MCF 10A (cell line): ENCODE measurements at regions not wholly inside any gene's neighbourhood (a gene's known extent, or its start where the extent isn't known, plus 50 kb on each side); places are given as distances from the start of the nearest gene placed in this dataset.

Experiments used
- BruUV-seq: library from RNA; stranded (reverse); fragments of 400-500 nt; replicated peaks from 2 replicates; lab custom pipeline; 2021; lab: Mats Ljungman, UMichigan
- CTCF ChIA-PET: fragments of 300-600 bp; sonication (Branson Sonifier 250); formaldehyde crosslinking; extraction: SDS; loops from one replicate; lab custom pipeline; 2021; ENCODE audit warnings: antibody characterized with exemption, inconsistent platforms; lab: Yijun Ruan, JAX
- POLR2A ChIA-PET: fragments of 300-600, 350-650 bp; sonication (Branson Sonifier 250); formaldehyde crosslinking; extraction: SDS; loops from one replicate; lab custom pipeline; 2020; ENCODE audit warnings: antibody characterized with exemption, inconsistent platforms; lab: Yijun Ruan, JAX
- DNase-seq: peaks from one replicate; pipeline ENCODE4 v3.0.0-alpha.2; 2018; ENCODE audit not compliant: unreplicated experiment
- H3K27ac Mint-ChIP-seq: one replicate; pipeline ENCODE4 v1.8.0; 2022; ENCODE audit warnings: mild to moderate bottlenecking, low read depth, mixed read lengths; ENCODE audit not compliant: unreplicated experiment
- H3K27me3 Mint-ChIP-seq: one replicate; pipeline ENCODE4 v1.8.0; 2022; ENCODE audit warnings: mixed read lengths; ENCODE audit not compliant: insufficient read depth, unreplicated experiment
- H3K36me3 Mint-ChIP-seq: one replicate; pipeline ENCODE4 v1.8.0; 2022; ENCODE audit warnings: mild to moderate bottlenecking, moderate library complexity, mixed read lengths; ENCODE audit not compliant: insufficient read depth, unreplicated experiment
- H3K4me1 Mint-ChIP-seq: one replicate; pipeline ENCODE4 v1.8.0; 2022; ENCODE audit warnings: mixed read lengths; ENCODE audit not compliant: insufficient read depth, unreplicated experiment
- H3K4me3 Mint-ChIP-seq: one replicate; pipeline ENCODE4 v1.8.0; 2022; ENCODE audit warnings: mild to moderate bottlenecking, moderate library complexity, mixed read lengths; ENCODE audit not compliant: unreplicated experiment
- H3K9me3 Mint-ChIP-seq: one replicate; pipeline ENCODE4 v1.8.0; 2022; ENCODE audit warnings: mixed read lengths; ENCODE audit not compliant: unreplicated experiment
- intact Hi-C: fragments of 100-400 bp; cut with micrococcal nuclease; formaldehyde crosslinking; loops from 2 replicates; pipeline ENCODE4 v1.14.1; 2022
- TF ChIP-seq, protein P1 (sequence below): fragments of 200-600 bp; IDR thresholded peaks from one replicate; pipeline ENCODE4 v1.8.0; 2022; ENCODE audit warnings: antibody characterized with exemption, mild to moderate bottlenecking; ENCODE audit not compliant: unreplicated experiment

DNA sequence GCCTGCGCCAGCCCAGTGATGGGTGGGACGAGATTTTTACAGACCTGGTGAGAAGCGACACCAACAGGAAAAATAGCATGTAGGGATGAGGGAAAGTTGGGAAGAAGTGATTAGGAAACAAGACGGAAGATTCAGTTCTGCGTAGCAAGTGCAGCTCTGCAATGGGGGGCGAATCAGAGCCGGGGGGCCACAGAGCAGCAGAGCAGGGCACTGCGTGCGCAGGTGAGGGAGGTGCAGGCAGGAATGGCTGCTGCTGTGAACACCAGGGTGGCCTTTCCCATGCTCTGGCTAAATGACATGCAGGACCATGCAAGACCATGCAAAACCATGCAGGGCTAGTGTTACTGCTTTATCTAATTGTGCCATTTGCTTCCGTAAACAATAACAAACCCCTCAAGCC is 442.7 kb upstream of the FRG1 start:
- ChIA-PET CTCF (no interaction called here), POLR2A (no interaction called here)
- no peak for DNase-seq
- BruUV-seq: no TSS peak
- intact Hi-C loops: no loop called here
- TF ChIP-seq, protein P1, sequence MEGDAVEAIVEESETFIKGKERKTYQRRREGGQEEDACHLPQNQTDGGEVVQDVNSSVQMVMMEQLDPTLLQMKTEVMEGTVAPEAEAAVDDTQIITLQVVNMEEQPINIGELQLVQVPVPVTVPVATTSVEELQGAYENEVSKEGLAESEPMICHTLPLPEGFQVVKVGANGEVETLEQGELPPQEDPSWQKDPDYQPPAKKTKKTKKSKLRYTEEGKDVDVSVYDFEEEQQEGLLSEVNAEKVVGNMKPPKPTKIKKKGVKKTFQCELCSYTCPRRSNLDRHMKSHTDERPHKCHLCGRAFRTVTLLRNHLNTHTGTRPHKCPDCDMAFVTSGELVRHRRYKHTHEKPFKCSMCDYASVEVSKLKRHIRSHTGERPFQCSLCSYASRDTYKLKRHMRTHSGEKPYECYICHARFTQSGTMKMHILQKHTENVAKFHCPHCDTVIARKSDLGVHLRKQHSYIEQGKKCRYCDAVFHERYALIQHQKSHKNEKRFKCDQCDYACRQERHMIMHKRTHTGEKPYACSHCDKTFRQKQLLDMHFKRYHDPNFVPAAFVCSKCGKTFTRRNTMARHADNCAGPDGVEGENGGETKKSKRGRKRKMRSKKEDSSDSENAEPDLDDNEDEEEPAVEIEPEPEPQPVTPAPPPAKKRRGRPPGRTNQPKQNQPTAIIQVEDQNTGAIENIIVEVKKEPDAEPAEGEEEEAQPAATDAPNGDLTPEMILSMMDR: no peak
- no peaks in the 10 kb centered on the region for H3K4me1 Mint-ChIP-seq
- no peak overlapping the region for H3K27ac Mint-ChIP-seq
- H3K27me3 Mint-ChIP-seq: no peaks in the 10 kb centered on the region
- peaks cover 9% of the 10 kb centered on the region for H3K9me3 Mint-ChIP-seq
- H3K36me3 Mint-ChIP-seq: no peaks in the 10 kb centered on the region
- no peak overlapping the region for H3K4me3 Mint-ChIP-seq

GRCh38 chr4:189498457-189498856 is 442.2 kb upstream of the FRG1 start:
- Mint-ChIP-seq H3K4me1 (no peaks in the 10 kb centered on the region), H3K27ac (no peak overlapping the region), H3K9me3 (peaks cover 6% of the 10 kb centered on the region), H3K36me3 (no peaks in the 10 kb centered on the region), H3K27me3 (no peaks in the 10 kb centered on the region), H3K4me3 (no peak overlapping the region)
- DNase-seq: no peak
- TF ChIP-seq, protein P1: no peak
- CTCF ChIA-PET: no interaction called here
- intact Hi-C loops: no loop called here
- no TSS peak for BruUV-seq
- POLR2A ChIA-PET: no interaction called here

GRCh38 chr4:189499696-189500095 is 441.0 kb upstream of the FRG1 start:
- Mint-ChIP-seq H3K9me3 (peaks cover 6% of the 10 kb centered on the region), H3K4me1 (no peaks in the 10 kb centered on the region), H3K36me3 (no peaks in the 10 kb centered on the region), H3K27ac (no peak overlapping the region), H3K4me3 (no peak overlapping the region), H3K27me3 (no peaks in the 10 kb centered on the region)
- no peak for DNase-seq
- TF ChIP-seq, protein P1: no peak
- ChIA-PET CTCF (no interaction called here), POLR2A (no interaction called here)
- intact Hi-C loops: no loop called here
- no TSS peak for BruUV-seq

GRCh38 chr4:189500970-189501369 is 439.7 kb upstream of the FRG1 start:
- DNase-seq: no peak
- TF ChIP-seq, protein P1: no peak
- CTCF ChIA-PET: no interaction called here
- H3K27me3 Mint-ChIP-seq: no peaks in the 10 kb centered on the region
- H3K36me3 Mint-ChIP-seq: no peaks in the 10 kb centered on the region
- no peak overlapping the region for H3K4me3 Mint-ChIP-seq
- POLR2A ChIA-PET: no interaction called here
- no peak overlapping the region for H3K27ac Mint-ChIP-seq
- no TSS peak for BruUV-seq
- H3K4me1 Mint-ChIP-seq: no peaks in the 10 kb centered on the region
- intact Hi-C loops: no loop called here
- peaks cover 16% of the 10 kb centered on the region for H3K9me3 Mint-ChIP-seq
